Fibroblast of lung (primary cell): ENCODE measurements at regions not wholly inside any gene's neighbourhood (a gene's known extent, or its start where the extent isn't known, plus 50 kb on each side); places are given as distances from the start of the nearest gene placed in this dataset.

Experiments
- DNase-seq, 2 donors: peaks; one replicate each; pipeline versions ENCODE4 v3.0.0 to v3.0.0-alpha.2; 2010; ENCODE audit warnings: low read depth in 2 of 2
- H2AFZ ChIP-seq: 2 replicates; pipeline ENCODE4 v1.5.1; 2012; ENCODE audit warnings: low read length, control low read depth, inconsistent platforms
- H3K27ac ChIP-seq: 2 replicates; pipeline ENCODE4 v1.5.1; 2011; ENCODE audit warnings: low read length, control low read depth; ENCODE audit not compliant: insufficient read depth
- H3K27me3 ChIP-seq: 2 replicates; pipeline ENCODE4 v1.5.1; 2011; ENCODE audit warnings: mild to moderate bottlenecking, low read length; ENCODE audit not compliant: control insufficient read depth, insufficient read depth
- H3K36me3 ChIP-seq: 2 replicates; pipeline ENCODE4 v1.5.1; 2011; ENCODE audit warnings: low read length; ENCODE audit not compliant: control insufficient read depth, insufficient read depth
- H3K4me1 ChIP-seq: 2 replicates; pipeline ENCODE4 v1.5.1; 2011; ENCODE audit warnings: low read length; ENCODE audit not compliant: control insufficient read depth, insufficient read depth; ENCODE audit errors: extremely low read depth
- H3K4me2 ChIP-seq: 2 replicates; pipeline ENCODE4 v1.5.1; 2011; ENCODE audit warnings: low read length, control low read depth; ENCODE audit not compliant: insufficient read depth; ENCODE audit errors: extremely low read depth
- H3K4me3 ChIP-seq, 4 experiments: fragments of 200-600 bp in 1 of 4; sonication (generic) in 1 of 4; replicated peaks in 1 of 4; 2 replicates each; pipeline ENCODE4 v1.5.1; 2011 to 2016; ENCODE audit warnings: low read length in 4 of 4, low read depth in 3 of 4, mild to moderate bottlenecking in 3 of 4, control low read depth in 2 of 4, inconsistent platforms in 1 of 4, mixed read lengths in 1 of 4; ENCODE audit not compliant: insufficient read depth in 1 of 4; ENCODE audit errors: control extremely low read depth in 1 of 4
- H3K79me2 ChIP-seq: 2 replicates; pipeline ENCODE4 v1.5.1; 2012; ENCODE audit warnings: mild to moderate bottlenecking, low read length, inconsistent platforms; ENCODE audit not compliant: control insufficient read depth, insufficient read depth
- H3K9ac ChIP-seq: 2 replicates; pipeline ENCODE4 v1.5.1; 2011; ENCODE audit warnings: mild to moderate bottlenecking, low read length, control low read depth; ENCODE audit not compliant: insufficient read depth
- H3K9me3 ChIP-seq: 2 replicates; pipeline ENCODE4 v1.5.1; 2012; ENCODE audit warnings: low read depth, low read length; ENCODE audit not compliant: control insufficient read depth, insufficient read depth
- H4K20me1 ChIP-seq: 2 replicates; pipeline ENCODE4 v1.5.1; 2011; ENCODE audit warnings: low read length; ENCODE audit not compliant: control insufficient read depth, insufficient read depth; ENCODE audit errors: extremely low read depth
- EZH2 ChIP-seq: IDR thresholded peaks from 2 replicates; pipeline ENCODE4 v1.5.1; 2012; ENCODE audit warnings: low read length, control low read depth, mild to moderate bottlenecking; ENCODE audit errors: missing control alignments
- TF ChIP-seq, protein P1 (sequence below), 2 donors: IDR thresholded peaks in 1 of 2; conservative IDR thresholded peaks in 1 of 2; 1 replicate in 1 of 2; 2 replicates in 1 of 2; pipeline ENCODE4 v1.5.1; 2011 to 2012; ENCODE audit warnings: low read length in 2 of 2, control low read depth in 1 of 2, inconsistent platforms in 1 of 2, low read depth in 1 of 2, mild to moderate bottlenecking in 1 of 2

- Histone ChIP-seq H3K36me3 (no peaks in the 10 kb centered on the region), H3K79me2 (no peaks in the 10 kb centered on the region), H3K9me3 (no peaks in the 10 kb centered on the region), H4K20me1 (no peaks in the 10 kb centered on the region), H3K27ac (no peak overlapping the region), H3K27me3 (peaks cover 4% of the 10 kb centered on the region), H2AFZ (no peak overlapping the region), H3K4me1 (no peaks in the 10 kb centered on the region), H3K4me2 (no peak overlapping the region), H3K4me3 (no peak overlapping the region), H3K9ac (no peak overlapping the region)
- DNase-seq, result no peak
- TF ChIP-seq, protein P1, sequence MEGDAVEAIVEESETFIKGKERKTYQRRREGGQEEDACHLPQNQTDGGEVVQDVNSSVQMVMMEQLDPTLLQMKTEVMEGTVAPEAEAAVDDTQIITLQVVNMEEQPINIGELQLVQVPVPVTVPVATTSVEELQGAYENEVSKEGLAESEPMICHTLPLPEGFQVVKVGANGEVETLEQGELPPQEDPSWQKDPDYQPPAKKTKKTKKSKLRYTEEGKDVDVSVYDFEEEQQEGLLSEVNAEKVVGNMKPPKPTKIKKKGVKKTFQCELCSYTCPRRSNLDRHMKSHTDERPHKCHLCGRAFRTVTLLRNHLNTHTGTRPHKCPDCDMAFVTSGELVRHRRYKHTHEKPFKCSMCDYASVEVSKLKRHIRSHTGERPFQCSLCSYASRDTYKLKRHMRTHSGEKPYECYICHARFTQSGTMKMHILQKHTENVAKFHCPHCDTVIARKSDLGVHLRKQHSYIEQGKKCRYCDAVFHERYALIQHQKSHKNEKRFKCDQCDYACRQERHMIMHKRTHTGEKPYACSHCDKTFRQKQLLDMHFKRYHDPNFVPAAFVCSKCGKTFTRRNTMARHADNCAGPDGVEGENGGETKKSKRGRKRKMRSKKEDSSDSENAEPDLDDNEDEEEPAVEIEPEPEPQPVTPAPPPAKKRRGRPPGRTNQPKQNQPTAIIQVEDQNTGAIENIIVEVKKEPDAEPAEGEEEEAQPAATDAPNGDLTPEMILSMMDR (conservative IDR thresholded peaks at IDR 0.05 in 1 of 2, IDR thresholded peaks at IDR 0.05 in 1 of 2; ENCODE audit: low read depth in 1 of 2, low read length in 2 of 2), result no peak
- no peak for TF ChIP-seq EZH2
These were observed 181.9 kb upstream of the ARG1 start for GRCh38 chr6:131391116-131391515.

DNA sequence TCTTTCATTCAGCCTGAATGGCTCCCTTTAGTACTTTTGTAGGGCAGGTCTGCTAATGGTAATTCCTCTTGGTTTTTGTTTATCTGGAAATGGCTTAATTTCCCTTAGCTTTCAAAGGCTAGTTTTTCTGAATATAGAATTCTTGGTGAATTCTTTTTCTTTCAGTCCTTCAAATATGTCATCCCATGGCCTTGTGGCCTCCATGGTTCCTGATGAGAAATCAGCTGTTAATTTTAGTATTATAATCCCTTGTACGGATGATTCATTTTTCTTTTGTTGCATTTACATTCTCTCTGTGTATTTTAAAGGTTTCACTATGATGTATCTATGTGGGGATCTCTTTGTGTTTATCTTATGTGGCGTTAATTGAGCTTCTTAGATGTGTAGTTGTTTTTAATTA lies 179.6 kb upstream of the ARG1 start:
- Histone ChIP-seq H3K36me3 (no peaks in the 10 kb centered on the region), H3K9ac (no peak overlapping the region), H3K4me3 (no peak overlapping the region), H3K4me1 (no peaks in the 10 kb centered on the region), H3K27ac (no peak overlapping the region), H3K9me3 (no peaks in the 10 kb centered on the region), H3K4me2 (no peak overlapping the region), H4K20me1 (no peaks in the 10 kb centered on the region), H2AFZ (no peak overlapping the region), H3K79me2 (no peaks in the 10 kb centered on the region), H3K27me3 (peaks cover 2% of the 10 kb centered on the region)
- TF ChIP-seq, protein P1 (conservative IDR thresholded peaks at IDR 0.05 in 1 of 2, IDR thresholded peaks at IDR 0.05 in 1 of 2; ENCODE audit: low read depth in 1 of 2, low read length in 2 of 2), result no peak
- no peak for TF ChIP-seq EZH2
- DNase-seq, result no peak

DNA sequence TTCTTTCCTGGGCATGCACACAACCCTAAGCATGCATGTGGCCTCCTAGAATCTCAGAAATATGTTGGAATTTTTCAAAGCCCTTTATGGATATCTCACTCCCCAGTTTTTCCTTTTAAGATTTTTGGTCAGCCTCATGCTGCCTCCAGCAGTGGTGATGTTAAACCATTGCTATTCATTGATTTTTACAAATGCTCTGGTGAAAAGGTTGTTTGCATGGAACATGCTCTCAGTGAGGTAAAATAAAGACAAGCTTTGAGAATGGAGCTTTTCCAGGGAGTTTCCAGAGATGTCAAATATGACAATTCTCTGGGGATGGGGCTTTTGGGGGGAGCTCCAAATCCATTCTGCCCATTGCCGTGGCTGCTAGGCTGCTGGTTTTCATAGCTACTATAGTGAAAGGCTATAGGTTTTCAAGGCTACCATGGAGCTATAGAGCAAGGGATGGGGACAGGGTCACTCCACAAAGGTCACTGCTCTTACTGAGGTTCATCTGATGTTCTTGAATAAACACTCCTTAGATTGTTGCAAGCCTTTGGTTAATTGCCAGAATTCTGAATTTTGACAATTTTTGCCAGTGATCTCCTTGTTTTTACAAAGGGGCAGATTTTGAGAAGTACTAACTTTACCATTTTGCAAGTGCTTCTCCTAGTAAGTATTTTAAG lies 178.1 kb upstream of the ARG1 start:
- Histone ChIP-seq H3K9me3 (no peaks in the 10 kb centered on the region), H3K4me2 (no peak overlapping the region), H3K9ac (no peak overlapping the region), H3K79me2 (no peaks in the 10 kb centered on the region), H3K27ac (no peak overlapping the region), H3K4me3 (no peak overlapping the region), H3K4me1 (no peaks in the 10 kb centered on the region), H3K27me3 (peaks cover 2% of the 10 kb centered on the region), H2AFZ (no peak overlapping the region), H3K36me3 (no peaks in the 10 kb centered on the region), H4K20me1 (no peaks in the 10 kb centered on the region)
- TF ChIP-seq, protein P1 (conservative IDR thresholded peaks at IDR 0.05 in 1 of 2, IDR thresholded peaks at IDR 0.05 in 1 of 2; ENCODE audit: low read depth in 1 of 2, low read length in 2 of 2), result no peak
- no peak for TF ChIP-seq EZH2
- no peak for DNase-seq
